ENCODE measurements at regions not wholly inside any gene's neighbourhood (a gene's known extent, or its start where the extent isn't known, plus 50 kb on each side); places are given as distances from the start of the nearest gene placed in this dataset.

- no peak for DNase-seq
Measured at GRCh38 chr12:118777504-118777903, 203.8 kb upstream of the SRRM4 start.

GRCh38 chr12:118778077-118778476 lies 203.3 kb upstream of the SRRM4 start:
- DNase-seq = no peak

- no peak for DNase-seq
Measured at GRCh38 chr12:118780939-118781338, 200.4 kb upstream of the SRRM4 start.

GRCh38 chr12:118781692-118782091 lies 199.6 kb upstream of the SRRM4 start:
- no peak for DNase-seq

- no peak for DNase-seq
Measured at GRCh38 chr12:118783703-118784102, 197.6 kb upstream of the SRRM4 start.

- DNase-seq = no peak
Measured at GRCh38 chr12:118790578-118790977, 190.8 kb upstream of the SRRM4 start.

- DNase-seq = no peak
Measured at GRCh38 chr12:118813778-118814357, 167.5 kb upstream of the SRRM4 start.

GRCh38 chr12:118816296-118816695 lies 165.0 kb upstream of the SRRM4 start:
- no peak for DNase-seq

- no peak for DNase-seq
Measured at GRCh38 chr12:118821386-118821925, 159.9 kb upstream of the SRRM4 start.

GRCh38 chr12:118822512-118822911 lies 158.8 kb upstream of the SRRM4 start:
- no peak for DNase-seq

- no peak for DNase-seq
Measured at GRCh38 chr12:118827047-118827446, 154.3 kb upstream of the SRRM4 start.

GRCh38 chr12:118827606-118828005 lies 153.7 kb upstream of the SRRM4 start:
- peak; percentile 64 for DNase-seq

GRCh38 chr12:118830296-118830695 lies 151.0 kb upstream of the SRRM4 start:
- DNase-seq = peak; percentile 10

GRCh38 chr12:118835926-118836325 lies 145.4 kb upstream of the SRRM4 start:
- DNase-seq = no peak

GRCh38 chr12:118840399-118840798 lies 140.9 kb upstream of the SRRM4 start:
- peak; percentile 22 for DNase-seq

- DNase-seq = no peak
Measured at GRCh38 chr12:118840878-118841277, 140.5 kb upstream of the SRRM4 start.

- DNase-seq = no peak
Measured at GRCh38 chr12:118841588-118841987, 139.8 kb upstream of the SRRM4 start.

- no peak for DNase-seq
Measured at GRCh38 chr12:118842866-118843265, 138.5 kb upstream of the SRRM4 start.

GRCh38 chr12:118846416-118846815 lies 134.9 kb upstream of the SRRM4 start:
- DNase-seq = peak; percentile 80

- no peak for DNase-seq
Measured at GRCh38 chr12:118850244-118850825, 131.0 kb upstream of the SRRM4 start.

GRCh38 chr12:118851891-118852290 lies 129.4 kb upstream of the SRRM4 start:
- DNase-seq = peak; percentile 61

- peak; percentile 20 for DNase-seq
Measured at GRCh38 chr12:118853634-118854033, 127.7 kb upstream of the SRRM4 start.

GRCh38 chr12:118855858-118856257 lies 125.5 kb upstream of the SRRM4 start:
- no peak for DNase-seq

- no peak for DNase-seq
Measured at GRCh38 chr12:118866346-118866745, 115.0 kb upstream of the SRRM4 start.

GRCh38 chr12:118870551-118870950 lies 110.8 kb upstream of the SRRM4 start:
- DNase-seq = peak; percentile 72

Measured in NCI-H1105 treated with DMSO at 0.1 percent for 48 hours (cell line).